Head of caudate nucleus (tissue), 42 donors: ENCODE measurements at regions not wholly inside any gene's neighbourhood (a gene's known extent, or its start where the extent isn't known, plus 50 kb on each side); places are given as distances from the start of the nearest gene placed in this dataset.
A peak's percentile ranks its signal among the peaks of the same experiment; 100 is the strongest.

Experiments
- DNase-seq, 42 donors: peaks; one replicate each; pipeline versions ENCODE4 v3.0.0 to v3.0.0-alpha.2; 2020 to 2021; ENCODE audit warnings: mixed read lengths in 7 of 42
- intact Hi-C: fragments of 100-400 bp; cut with DNase I; formaldehyde crosslinking; loops from one replicate; pipeline ENCODE4 v1.15.0; 2022

- intact Hi-C loops = no loop called here
Observed at GRCh38 chr4:129603241-129603931, 507.4 kb downstream of the C4orf33 start.

GRCh38 chr4:129604632-129605255 is 508.8 kb downstream of the C4orf33 start:
- DNase-seq = no peak
- intact Hi-C loops = no loop called here

More at GRCh38 chr4:129603241-129603931, 507.4 kb downstream of the C4orf33 start:
- no peak for DNase-seq

GRCh38 chr4:129614611-129615010 is 518.7 kb downstream of the C4orf33 start:
- DNase-seq = no peak
- intact Hi-C loops = no loop called here

GRCh38 chr4:129622566-129622965 is 526.6 kb downstream of the C4orf33 start:
- intact Hi-C loops = no loop called here
- DNase-seq = no peak

- intact Hi-C loops = no loop called here
- DNase-seq = peak in 14 of 42 donors; percentile 1 to 58 (median 25)
Observed at GRCh38 chr4:129623233-129623875, 527.4 kb downstream of the C4orf33 start.

GRCh38 chr4:129641179-129641578 is 545.2 kb downstream of the C4orf33 start:
- peak in 38 of 42 donors; percentile 18 to 88 (median 64) for DNase-seq

GRCh38 chr4:129645461-129645860 is 549.5 kb downstream of the C4orf33 start:
- DNase-seq = no peak
- intact Hi-C loops = no loop called here

More at GRCh38 chr4:129641179-129641578, 545.2 kb downstream of the C4orf33 start:
- intact Hi-C loops = loop anchor here (2.0 kb wide), 1 partner anchor 278 kb away; no protein-coding TSS in a partner anchor

GRCh38 chr4:129668092-129668491 is 572.1 kb downstream of the C4orf33 start:
- intact Hi-C loops = no loop called here
- no peak for DNase-seq

- no peak for DNase-seq
- intact Hi-C loops = no loop called here
Observed at GRCh38 chr4:129672941-129673340, 577.0 kb downstream of the C4orf33 start.

- intact Hi-C loops = no loop called here
Observed at GRCh38 chr4:129675036-129675435, 579.1 kb downstream of the C4orf33 start.

GRCh38 chr4:129676934-129677333 is 581.0 kb downstream of the C4orf33 start:
- intact Hi-C loops = no loop called here
- no peak for DNase-seq

More at GRCh38 chr4:129675036-129675435, 579.1 kb downstream of the C4orf33 start:
- no peak for DNase-seq

GRCh38 chr4:129682586-129682985 is 586.6 kb downstream of the C4orf33 start:
- DNase-seq = no peak
- intact Hi-C loops = no loop called here

- intact Hi-C loops = no loop called here
- DNase-seq = no peak
Observed at GRCh38 chr4:129707949-129708348, 612.0 kb downstream of the C4orf33 start.

GRCh38 chr4:129708784-129709183 is 612.8 kb downstream of the C4orf33 start:
- DNase-seq = no peak
- intact Hi-C loops = no loop called here

- intact Hi-C loops = no loop called here
- DNase-seq = no peak
Observed at GRCh38 chr4:129738175-129738574, 642.2 kb downstream of the C4orf33 start.

GRCh38 chr4:129747756-129748155 is 651.8 kb downstream of the C4orf33 start:
- intact Hi-C loops = no loop called here
- DNase-seq = no peak

GRCh38 chr4:129748991-129749390 is 653.0 kb downstream of the C4orf33 start:
- DNase-seq = no peak
- intact Hi-C loops = no loop called here

GRCh38 chr4:129751646-129752045 is 655.7 kb downstream of the C4orf33 start:
- no peak for DNase-seq

GRCh38 chr4:129783596-129783995 is 687.6 kb downstream of the C4orf33 start:
- intact Hi-C loops = no loop called here
- DNase-seq = no peak

More at GRCh38 chr4:129751646-129752045, 655.7 kb downstream of the C4orf33 start:
- intact Hi-C loops = no loop called here

- DNase-seq = no peak
- intact Hi-C loops = no loop called here
Observed at GRCh38 chr4:129788486-129788885, 692.5 kb downstream of the C4orf33 start.
